ENCODE measurements at regions not wholly inside any gene's neighbourhood (a gene's known extent, or its start where the extent isn't known, plus 50 kb on each side); places are given as distances from the start of the nearest gene placed in this dataset.

DNA sequence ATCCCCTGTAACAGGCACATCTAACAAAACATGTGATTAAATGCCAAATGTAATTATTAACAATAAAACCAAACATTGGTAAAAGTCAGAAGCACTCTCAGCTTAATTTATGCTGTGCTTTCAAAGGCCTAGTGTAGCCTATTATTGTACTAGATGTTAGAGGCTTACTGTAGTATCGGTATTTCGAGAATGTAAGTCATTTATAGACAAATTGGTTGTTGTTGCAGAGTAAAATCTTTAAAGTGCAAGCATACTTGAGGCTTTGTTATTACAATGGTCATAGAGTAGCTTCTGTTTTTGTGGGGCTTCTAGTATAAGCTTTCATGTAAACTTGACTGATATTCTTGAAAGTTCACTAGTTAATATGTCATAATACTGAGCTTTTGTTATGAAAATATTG, 965.8 kb downstream of the PLA2G4A start:
- no peak for TF ChIP-seq ZFX (IDR thresholded peaks at IDR 0.05; ENCODE audit: borderline replicate concordance)
- TF ChIP-seq, protein P1, sequence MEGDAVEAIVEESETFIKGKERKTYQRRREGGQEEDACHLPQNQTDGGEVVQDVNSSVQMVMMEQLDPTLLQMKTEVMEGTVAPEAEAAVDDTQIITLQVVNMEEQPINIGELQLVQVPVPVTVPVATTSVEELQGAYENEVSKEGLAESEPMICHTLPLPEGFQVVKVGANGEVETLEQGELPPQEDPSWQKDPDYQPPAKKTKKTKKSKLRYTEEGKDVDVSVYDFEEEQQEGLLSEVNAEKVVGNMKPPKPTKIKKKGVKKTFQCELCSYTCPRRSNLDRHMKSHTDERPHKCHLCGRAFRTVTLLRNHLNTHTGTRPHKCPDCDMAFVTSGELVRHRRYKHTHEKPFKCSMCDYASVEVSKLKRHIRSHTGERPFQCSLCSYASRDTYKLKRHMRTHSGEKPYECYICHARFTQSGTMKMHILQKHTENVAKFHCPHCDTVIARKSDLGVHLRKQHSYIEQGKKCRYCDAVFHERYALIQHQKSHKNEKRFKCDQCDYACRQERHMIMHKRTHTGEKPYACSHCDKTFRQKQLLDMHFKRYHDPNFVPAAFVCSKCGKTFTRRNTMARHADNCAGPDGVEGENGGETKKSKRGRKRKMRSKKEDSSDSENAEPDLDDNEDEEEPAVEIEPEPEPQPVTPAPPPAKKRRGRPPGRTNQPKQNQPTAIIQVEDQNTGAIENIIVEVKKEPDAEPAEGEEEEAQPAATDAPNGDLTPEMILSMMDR (IDR thresholded peaks at IDR 0.05) = no peak
- H3K27ac ChIP-seq = no peak overlapping the region

DNA sequence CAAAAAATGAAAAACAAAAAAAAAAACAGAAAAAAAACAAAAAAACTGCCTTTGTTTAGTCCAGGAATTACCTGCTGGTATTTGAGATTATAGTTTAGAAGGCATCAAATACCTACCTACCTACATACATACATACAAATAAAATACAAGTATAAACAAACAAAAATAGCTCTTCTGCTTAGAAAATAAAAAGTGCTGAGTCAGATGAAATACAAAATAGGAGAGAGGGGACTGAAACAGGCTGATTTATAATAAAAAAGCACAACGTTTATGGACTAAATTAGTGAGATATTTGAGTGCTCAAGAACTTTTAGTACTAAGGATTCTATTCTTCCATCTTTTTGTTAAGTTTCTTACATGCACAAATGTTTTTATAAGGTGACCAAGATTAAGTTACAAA, 980.8 kb downstream of the PLA2G4A start:
- TF ChIP-seq, protein P1 (IDR thresholded peaks at IDR 0.05) = no peak
- TF ChIP-seq ZFX (IDR thresholded peaks at IDR 0.05; ENCODE audit: borderline replicate concordance) = no peak
- no peak overlapping the region for H3K27ac ChIP-seq

DNA sequence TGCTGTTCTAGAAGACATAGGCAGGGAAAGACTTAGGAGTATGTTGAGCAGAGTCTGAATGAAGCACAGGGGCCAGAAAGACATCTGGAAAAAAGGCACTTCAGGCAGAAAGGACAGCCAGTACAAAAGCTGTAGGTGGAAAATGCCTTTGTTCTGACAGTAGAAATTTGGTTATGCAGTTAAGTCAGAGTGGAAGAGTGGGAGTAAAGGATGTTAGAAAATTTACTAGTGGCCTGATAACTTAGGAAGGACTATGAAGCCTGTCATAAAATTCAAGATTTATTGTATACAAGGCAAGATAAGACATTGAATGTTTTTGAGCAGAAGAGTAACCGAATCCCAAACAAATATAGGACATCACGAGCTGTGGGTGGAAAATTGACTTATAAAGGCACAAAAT, 987.9 kb downstream of the PLA2G4A start:
- H3K27ac ChIP-seq = no peak overlapping the region
- TF ChIP-seq, protein P1 (IDR thresholded peaks at IDR 0.05) = no peak
- no peak for TF ChIP-seq ZFX (IDR thresholded peaks at IDR 0.05; ENCODE audit: borderline replicate concordance)

DNA sequence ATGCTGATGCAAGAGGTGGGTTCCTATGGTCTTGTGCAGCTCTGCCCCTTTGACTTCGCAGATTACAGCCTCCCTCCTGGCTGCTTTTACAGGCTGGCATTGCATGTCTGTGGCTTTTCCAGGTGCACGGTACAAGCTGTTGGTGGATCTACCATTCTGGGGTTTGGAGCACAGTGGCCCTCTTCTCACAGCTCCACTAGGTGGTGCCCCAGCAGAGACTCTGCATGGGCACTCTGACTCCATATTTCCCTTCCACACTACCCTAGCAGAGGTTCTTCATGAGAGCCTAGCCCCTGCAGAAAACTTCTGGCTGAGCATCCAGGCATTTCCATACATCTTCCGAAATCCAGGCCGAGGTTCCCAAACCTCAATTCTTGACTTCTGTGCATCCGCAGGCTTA, 989.0 kb downstream of the PLA2G4A start:
- TF ChIP-seq, protein P1 (IDR thresholded peaks at IDR 0.05) = peak; percentile 63
- TF ChIP-seq ZFX (IDR thresholded peaks at IDR 0.05; ENCODE audit: borderline replicate concordance) = no peak
- H3K27ac ChIP-seq = no peak overlapping the region

DNA sequence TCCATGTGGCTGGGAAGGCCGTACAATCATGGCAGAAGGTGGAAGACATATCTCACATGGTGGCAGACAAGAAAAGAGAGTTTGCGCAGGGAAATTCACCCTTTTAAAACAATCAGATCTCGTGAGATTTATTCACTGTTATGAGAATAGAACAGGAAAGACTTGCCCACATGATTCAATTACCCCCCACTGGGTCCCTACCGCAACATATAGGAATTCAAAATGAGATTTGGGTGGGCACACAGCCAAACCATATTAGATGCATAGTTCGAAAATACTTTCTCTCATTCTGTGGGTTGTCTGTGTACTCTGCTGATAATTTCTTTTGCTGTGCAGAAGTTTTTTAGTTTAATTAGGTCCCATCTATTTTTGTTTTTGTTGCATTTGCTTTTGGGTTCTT, 990.3 kb downstream of the PLA2G4A start:
- no peak overlapping the region for H3K27ac ChIP-seq
- TF ChIP-seq, protein P1 (IDR thresholded peaks at IDR 0.05) = no peak
- no peak for TF ChIP-seq ZFX (IDR thresholded peaks at IDR 0.05; ENCODE audit: borderline replicate concordance)

DNA sequence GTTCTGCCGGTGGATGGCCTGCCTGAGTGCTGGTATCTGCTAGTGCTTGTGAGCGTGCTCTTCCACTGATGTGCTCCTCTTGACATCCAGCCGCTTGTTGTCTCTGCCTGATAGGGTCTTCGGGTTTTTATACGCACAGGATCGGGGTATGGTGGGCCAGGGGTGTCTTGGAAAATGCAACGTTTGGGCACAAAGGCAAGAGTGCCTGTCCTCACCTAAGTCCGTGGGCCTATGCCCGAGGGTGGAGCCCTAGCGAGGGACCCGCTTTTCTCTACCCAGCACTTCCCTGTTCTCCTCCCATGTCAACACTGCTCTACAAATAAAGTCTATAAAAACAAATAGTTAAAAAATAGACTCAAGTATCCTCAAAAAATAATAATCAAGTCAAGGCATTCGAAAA, 1007.8 kb downstream of the PLA2G4A start:
- no peak overlapping the region for H3K27ac ChIP-seq
- TF ChIP-seq, protein P1 (IDR thresholded peaks at IDR 0.05) = no peak
- TF ChIP-seq ZFX (IDR thresholded peaks at IDR 0.05; ENCODE audit: borderline replicate concordance) = no peak

DNA sequence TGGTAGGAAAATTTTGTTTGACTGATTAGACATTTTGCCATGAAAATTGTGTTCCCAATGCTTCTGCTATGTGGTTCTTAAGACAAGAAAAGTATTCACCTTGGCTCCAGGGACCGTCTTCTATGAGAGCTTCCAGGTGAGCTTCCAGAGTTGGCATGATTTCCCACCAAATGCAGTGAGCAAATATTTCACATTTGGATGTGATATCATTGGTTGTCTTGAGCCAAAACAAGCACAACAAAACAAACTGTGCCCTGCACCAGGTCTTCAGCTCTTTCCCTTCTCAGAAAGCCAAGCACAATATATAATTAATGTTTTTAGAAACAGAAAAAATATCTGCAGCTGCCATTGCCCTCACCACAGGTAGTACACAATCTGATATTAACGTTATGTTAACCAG, 1009.0 kb downstream of the PLA2G4A start:
- peak overlapping the region; percentile 47 for H3K27ac ChIP-seq
- TF ChIP-seq ZFX (IDR thresholded peaks at IDR 0.05; ENCODE audit: borderline replicate concordance) = no peak
- TF ChIP-seq, protein P1 (IDR thresholded peaks at IDR 0.05) = no peak

All from 22Rv1 (cell line).